GM10248 (cell line): ENCODE measurements at regions not wholly inside any gene's neighbourhood (a gene's known extent, or its start where the extent isn't known, plus 50 kb on each side); places are given as distances from the start of the nearest gene placed in this dataset.

Experiments used
- CTCF ChIA-PET: fragments of 300-600 bp; sonication (Branson Sonifier 250); formaldehyde crosslinking; extraction: SDS; loops from one replicate; lab custom pipeline; 2021; ENCODE audit warnings: antibody characterized with exemption; lab: Yijun Ruan, JAX
- POLR2A ChIA-PET: fragments of 350-650 bp; sonication (Branson Sonifier 250); formaldehyde crosslinking; extraction: SDS; loops from one replicate; lab custom pipeline; 2020; ENCODE audit warnings: antibody characterized with exemption; lab: Yijun Ruan, JAX
- DNase-seq: peaks from one replicate; pipeline ENCODE4 v3.0.0; 2012; ENCODE audit errors: extremely low spot score
- CTCF ChIP-seq: IDR thresholded peaks from 2 replicates; pipeline ENCODE4 v1.5.1; 2012; ENCODE audit warnings: mild to moderate bottlenecking, low read depth; ENCODE audit errors: extremely low read depth, missing control alignments, control extremely low read depth

DNA sequence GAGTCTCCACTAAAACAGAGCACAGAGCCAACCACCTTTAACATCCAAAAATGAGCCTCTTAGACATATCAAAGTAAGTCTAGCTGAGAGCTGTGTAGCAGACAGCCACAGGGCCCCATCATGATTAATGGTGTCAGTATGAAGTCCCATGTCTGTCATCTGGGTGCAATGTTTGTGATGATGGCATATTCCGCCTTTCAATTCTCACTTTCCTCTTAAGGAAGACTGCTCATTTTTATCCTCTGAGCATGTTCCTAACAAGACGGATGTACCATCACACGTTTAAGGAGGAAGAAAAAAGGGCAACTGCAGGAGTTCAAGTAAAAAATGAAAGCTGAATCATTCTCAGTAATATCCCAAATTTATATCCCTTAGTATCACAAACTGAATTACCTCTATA, 85.8 kb upstream of the KCNMB2 start:
- no peak for DNase-seq
- ChIA-PET CTCF (interaction anchor here (0.9 to 3.6 kb wide), 7 partner anchors 11 to 517 kb away, joined by 3 to 19 read pairs (median 4); no protein-coding TSS in a partner anchor), POLR2A (no interaction called here)
- no peak for TF ChIP-seq CTCF

DNA sequence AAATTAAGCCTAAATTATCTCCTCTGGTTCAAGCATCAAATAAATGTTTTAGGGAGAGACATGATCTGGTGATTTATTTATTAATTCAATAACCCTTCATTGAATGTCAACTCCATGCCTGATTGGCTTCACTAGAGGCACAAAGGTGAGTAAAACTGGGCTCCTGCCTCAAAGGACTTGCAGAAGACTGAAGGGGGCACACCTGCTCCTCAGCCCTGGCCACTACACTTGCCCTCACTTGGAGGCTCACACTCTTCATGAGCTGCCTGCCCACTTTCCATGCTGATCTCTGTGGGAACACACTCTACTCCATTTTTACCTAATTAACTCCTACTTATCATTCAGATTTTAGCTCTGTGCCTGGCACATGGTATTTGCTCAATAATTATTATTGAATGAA, 84.4 kb upstream of the KCNMB2 start:
- DNase-seq = no peak
- ChIA-PET CTCF (interaction anchor here (0.8 to 3.6 kb wide), 8 partner anchors 11 to 515 kb away, joined by 3 to 19 read pairs (median 4); no protein-coding TSS in a partner anchor), POLR2A (no interaction called here)
- no peak for TF ChIP-seq CTCF

GRCh38 chr3:178454726-178455125, 81.5 kb upstream of the KCNMB2 start:
- CTCF ChIA-PET = interaction anchor here (0.9 to 2.2 kb wide), 5 partner anchors 9 to 512 kb away, joined by 3 to 8 read pairs (median 6); no protein-coding TSS in a partner anchor
- DNase-seq = no peak
- POLR2A ChIA-PET = no interaction called here
- no peak for TF ChIP-seq CTCF

DNA sequence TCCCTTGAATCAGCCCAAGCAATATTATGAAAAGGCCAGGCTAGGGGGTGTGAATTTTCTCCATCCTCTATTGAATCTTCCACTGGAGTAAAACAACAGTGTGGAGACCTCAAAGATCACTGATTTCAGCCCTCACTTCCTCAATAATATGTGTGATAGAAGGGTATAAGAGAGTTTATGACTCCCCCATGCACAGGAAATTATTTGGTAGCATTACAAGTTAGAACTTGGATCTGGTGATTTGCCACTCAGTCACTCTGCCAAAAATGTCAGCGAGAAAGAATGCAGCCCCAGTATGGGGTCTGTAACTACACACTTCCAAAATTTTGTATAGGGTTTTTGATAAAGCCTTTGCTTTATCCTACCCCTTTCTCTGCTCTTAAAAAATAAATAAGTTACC, 81.0 kb upstream of the KCNMB2 start:
- TF ChIP-seq CTCF = no peak
- ChIA-PET POLR2A (no interaction called here), CTCF (interaction anchor here (1.2 to 2.2 kb wide), 4 partner anchors 9 to 20 kb away, joined by 3 to 8 read pairs (median 7); no protein-coding TSS in a partner anchor)
- no peak for DNase-seq

DNA sequence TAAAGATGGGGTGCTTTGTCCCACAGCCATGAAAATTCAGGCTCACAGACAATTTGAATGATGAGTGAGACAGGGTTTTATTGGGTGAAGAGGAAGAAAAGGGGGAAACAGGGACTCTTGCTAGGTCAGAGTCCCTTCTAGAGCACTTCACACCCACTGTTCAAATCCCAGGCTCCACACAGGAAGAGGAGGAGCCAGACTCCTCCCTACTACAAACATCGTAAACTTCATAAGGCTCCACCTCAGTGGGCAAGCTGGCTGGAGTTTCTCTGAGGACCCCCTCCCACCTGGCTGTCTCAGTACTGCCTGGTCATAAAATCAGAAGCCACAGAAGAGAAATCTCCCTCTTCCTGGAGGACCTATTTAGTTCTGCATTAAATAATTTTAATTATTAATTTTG, 80.3 kb upstream of the KCNMB2 start:
- no peak for TF ChIP-seq CTCF
- ChIA-PET CTCF (interaction anchor here (1.4 to 2.2 kb wide), 4 partner anchors 10 to 49 kb away, joined by 4 to 8 read pairs (median 7); no protein-coding TSS in a partner anchor), POLR2A (no interaction called here)
- DNase-seq = no peak

DNA sequence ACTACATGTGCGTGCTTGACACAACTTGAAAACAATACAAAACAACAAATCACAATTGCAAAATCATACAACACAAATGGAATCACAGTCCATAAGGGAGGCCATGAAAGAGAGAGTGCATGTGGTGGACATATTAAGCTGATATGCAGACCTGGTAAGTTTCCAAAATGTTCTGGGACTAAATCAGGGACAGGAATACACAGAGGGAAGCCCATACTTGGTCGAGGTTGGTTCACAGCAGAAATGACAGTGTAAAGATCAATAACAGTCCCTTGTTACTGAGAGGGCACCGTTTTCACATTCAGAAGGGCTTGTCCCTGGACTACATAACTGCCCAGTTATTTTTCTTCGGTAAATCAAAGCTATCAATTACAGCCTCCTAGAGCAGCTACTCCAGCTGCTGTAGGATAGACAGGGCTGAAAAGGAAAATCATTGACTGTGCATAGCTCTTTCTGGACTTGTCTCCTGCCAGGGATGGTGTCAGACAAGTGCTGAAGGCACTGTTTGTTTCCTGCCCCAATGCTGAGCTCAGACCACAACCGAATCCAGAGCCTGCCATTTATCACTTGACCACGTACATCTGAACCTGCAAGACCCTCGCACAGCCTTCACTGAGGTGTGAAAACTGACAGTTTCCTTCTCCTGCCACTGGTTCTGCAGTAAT, 79.5 kb upstream of the KCNMB2 start:
- DNase-seq = no peak
- TF ChIP-seq CTCF = no peak
- ChIA-PET POLR2A (no interaction called here), CTCF (interaction anchor here (0.7 to 1.4 kb wide), 11 partner anchors 9 to 220 kb away, joined by 3 to 6 read pairs (median 3); no protein-coding TSS in a partner anchor)
